ENCODE measurements at regions not wholly inside any gene's neighbourhood (a gene's known extent, or its start where the extent isn't known, plus 50 kb on each side); places are given as distances from the start of the nearest gene placed in this dataset.

GRCh38 chr10:126840576-126841135, 64.6 kb upstream of the DOCK1 start:
- TF ChIP-seq CTCF (IDR thresholded peaks at IDR 0.05) (no peak), EZH2 (IDR thresholded peaks at IDR 0.05; ENCODE audit: borderline replicate concordance, insufficient read depth, low read depth, low read length, poor library complexity, severe bottlenecking) (no peak)
